HG03045 (cell line): ENCODE measurements at regions not wholly inside any gene's neighbourhood (a gene's known extent, or its start where the extent isn't known, plus 50 kb on each side); places are given as distances from the start of the nearest gene placed in this dataset.

Experiments
- ATAC-seq: cut with Tn5 transposase; IDR thresholded peaks from one replicate; pipeline ENCODE4 v1.9.1; 2021; ENCODE audit warnings: mild to moderate bottlenecking, moderate library complexity; ENCODE audit not compliant: unreplicated experiment

DNA sequence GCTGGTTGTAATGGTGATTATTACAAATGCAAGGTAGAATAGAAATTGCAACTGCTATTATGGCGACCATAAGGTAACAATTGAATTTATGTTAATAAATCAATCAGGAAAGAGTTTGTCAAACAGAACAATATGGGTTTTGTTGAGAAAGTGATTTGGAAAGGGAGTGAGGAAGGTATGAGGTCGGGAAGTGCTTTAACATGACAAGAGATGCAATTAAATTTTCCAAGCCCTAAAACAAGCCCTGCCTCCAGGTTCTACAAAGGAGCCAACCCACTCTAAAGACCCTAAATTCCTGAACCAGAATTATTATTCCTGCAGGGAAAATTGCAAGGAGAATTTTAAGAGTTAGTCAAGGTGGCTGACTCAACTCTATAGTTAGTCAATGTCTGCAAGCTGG lies 363.7 kb downstream of the BMPER start:
- ATAC-seq = no peak

DNA sequence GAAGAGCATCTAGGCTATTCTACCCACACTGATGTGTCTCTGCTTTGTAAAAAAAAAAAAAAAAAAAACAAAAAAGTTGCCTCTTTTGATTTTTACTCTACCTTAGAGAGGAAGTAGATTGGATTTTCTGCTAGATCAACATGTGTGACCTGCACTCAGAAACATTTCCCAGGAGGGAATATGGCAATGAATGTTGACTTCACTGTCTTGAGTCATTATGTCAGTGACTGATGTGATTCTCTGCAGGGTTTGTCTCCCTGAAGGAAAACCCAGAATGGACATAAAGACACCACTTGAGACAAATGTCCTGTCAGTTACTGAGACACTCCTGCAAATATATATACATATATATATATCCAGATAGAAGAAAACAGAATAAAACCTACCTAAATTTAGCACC lies 370.3 kb downstream of the BMPER start:
- ATAC-seq = no peak

DNA sequence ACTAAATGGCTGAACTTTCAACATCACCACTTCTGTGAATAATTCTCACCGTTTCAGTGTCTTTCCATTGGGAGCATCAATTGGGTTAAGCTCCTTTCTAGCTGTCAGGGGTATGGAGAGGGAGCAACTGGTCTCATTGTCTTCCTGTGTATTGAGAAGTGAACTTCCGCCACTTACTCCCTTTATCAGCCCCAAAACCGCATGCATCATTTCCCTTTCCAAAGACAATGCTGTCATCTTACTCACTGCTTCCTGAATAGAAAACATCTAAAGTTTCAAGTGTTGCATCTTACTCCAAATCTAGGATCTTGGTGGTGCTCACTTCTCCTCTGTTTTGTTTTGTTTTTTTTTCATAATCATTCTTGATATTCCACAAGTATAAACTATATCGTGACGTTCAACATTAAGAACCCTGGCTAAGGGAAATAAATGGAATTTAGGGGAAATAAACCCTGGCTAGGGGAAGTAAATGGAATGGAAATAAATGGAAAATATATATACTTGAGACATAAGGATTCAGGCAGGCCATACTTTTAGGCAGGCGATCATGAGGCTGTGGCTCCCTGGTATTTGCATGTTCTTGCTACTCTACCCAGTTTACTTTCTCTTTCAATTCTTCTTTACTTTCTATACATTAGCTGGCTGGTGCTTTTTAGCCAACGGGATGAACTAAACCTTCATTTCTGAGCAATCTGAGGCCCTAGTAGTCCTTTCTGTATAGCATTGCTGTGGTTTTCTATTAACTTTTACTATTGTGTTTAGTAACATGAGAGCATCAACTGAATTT lies 371.9 kb downstream of the BMPER start:
- no peak for ATAC-seq

DNA sequence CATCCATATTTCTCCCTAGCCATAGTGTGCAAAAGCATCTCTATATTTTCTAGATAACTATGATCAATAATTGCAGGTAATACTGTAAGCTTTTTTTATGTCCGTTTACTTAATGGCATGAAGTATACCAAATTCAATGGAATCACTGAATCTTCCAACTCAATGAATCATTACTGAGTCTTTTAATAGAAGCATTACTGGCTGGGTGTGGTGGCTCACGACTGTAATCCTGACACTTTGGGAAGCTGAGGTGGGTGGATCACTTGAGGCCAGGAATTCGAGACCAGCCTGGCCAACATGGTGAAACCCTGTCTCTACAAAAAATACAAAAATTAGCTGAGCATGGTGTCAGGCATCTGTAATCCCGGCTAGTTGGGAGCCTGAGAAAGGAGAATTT lies 372.5 kb downstream of the BMPER start:
- no peak for ATAC-seq

DNA sequence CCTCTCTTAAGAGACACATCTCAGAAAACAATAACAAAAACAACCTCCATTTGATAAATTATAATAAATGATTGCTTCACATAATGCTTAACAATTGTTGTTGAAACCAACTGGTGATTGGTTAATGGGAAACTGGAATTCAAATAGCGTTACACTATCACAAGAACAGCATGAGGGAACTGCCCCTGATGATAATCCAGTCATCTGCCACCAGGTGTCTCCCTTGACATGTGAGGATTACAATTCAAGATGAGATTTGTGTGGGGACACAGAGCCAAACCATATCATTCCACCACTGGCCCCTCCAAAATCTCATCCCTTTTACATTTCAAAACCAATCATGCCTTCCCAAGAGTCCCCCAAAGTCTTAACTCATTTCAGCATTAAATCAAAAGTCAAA lies 375.9 kb downstream of the BMPER start:
- ATAC-seq = no peak

DNA sequence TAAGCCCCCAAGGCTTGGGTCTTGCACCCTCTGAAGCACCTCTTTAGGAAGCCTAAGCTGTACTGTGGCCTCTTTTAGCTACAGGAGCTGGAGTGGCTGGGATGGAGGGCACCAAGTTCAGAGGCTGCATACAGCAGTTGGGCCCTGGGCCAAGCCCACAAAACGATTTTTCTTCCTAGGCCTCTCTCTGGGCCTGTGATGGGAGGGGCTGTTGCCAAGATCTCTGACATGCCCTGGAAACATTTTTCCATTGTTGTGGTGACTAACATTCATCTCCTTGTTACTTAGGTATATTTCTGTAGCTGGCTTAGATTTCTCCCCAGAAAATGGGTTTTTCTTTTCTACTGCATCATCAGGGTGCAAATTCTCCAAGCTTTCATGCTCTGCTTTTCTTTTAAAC lies 375.7 kb upstream of the NPSR1 start:
- ATAC-seq = no peak

DNA sequence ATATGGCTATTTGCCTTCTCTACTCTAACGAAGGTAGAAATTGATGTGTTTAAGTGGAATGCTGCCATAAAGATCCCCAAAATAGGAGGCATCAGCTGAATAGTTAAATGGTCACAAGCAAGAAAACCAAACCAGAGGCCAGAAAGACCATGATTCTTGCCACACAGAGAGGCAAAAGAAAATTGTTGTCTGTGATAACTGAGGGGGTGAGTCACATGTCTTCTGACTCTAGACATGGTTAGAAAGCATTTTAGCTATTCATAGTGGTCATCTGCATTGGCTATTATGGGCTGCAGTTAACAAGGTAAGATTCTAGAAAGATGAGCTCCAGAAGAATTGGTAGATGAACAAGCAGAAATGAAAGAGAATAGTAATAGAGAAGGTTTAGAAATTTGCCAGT lies 361.4 kb upstream of the NPSR1 start:
- ATAC-seq = no peak

DNA sequence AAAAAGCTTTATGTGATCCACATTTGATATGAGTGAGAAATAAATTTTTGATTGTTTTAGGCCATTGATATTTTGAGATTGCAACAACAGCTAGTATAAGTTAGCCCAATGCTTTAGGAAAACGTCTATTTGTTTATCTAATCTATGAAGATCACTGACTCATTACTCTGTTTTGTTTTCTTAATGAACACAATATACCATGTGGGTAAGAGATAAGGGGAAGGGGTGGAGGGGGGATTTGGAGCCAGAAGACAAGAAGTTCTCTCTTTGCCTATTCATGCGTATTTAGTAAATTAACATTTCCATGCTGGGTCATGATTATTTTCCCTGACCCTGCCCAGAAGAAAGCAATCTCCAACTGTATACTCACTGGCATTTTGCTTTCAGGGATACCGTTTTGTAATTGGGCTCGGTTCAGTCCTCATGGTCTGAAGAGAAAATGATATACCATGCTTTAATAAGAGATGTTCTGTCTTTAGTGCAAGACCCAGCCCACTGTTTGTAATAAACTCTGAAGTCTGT lies 359.5 kb upstream of the NPSR1 start:
- ATAC-seq = no peak

DNA sequence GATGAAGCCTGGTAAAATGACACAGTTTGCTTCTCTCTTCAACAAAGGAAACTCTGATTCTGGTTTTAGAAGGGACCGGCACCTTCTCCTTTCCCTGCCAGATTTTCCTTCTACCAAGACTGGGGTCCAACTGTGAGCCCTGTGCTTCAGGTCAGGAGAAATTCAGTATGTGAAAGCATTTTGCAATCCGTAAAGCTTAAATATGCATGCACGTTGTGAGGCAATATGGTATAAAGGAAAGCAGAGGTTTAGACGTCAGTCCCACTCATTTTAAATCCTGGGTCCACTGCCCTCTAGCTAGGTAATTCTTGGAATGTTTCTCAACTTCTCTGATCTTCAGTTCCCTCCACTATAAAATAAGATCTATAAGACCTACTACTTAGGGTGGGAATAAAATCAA lies 359.0 kb upstream of the NPSR1 start:
- ATAC-seq = no peak

DNA sequence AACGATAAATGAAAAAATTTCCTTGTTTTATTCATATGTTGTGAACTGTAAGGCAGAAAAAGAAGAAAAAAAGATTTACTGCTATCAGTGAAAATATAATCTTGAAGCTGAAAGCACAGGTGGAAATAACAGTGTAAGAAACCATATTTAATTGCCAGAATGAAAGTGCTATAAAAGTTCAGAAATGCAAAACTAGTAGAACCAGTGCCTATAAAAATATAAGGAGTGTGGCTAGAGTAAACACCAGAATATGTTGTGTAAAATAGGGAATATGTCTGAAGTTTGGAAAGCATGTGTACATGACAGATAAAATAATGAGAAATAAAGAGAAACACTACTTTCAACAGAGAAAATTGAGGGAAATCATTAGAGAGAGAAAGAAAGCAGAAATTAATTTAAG lies 350.5 kb upstream of the NPSR1 start:
- ATAC-seq = no peak

DNA sequence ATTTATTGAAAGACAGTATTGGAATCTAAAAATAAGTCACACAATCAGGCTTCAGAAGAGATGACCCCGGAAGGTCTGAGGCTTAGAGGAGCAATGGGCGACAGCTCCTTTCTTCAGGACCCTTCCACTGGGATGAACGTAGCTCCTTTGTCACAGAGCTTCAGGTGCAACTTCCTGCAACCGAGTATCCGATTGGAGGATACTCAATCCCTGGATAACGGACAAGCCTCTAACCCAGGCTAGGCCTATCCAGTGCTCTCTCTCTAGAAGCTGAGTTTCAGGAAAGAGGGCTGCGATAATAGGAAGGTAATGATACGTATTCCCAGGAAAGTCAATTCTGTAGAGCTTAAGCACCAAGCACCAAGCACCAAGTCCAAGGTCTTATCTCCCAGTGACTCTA lies 349.4 kb upstream of the NPSR1 start:
- no peak for ATAC-seq

DNA sequence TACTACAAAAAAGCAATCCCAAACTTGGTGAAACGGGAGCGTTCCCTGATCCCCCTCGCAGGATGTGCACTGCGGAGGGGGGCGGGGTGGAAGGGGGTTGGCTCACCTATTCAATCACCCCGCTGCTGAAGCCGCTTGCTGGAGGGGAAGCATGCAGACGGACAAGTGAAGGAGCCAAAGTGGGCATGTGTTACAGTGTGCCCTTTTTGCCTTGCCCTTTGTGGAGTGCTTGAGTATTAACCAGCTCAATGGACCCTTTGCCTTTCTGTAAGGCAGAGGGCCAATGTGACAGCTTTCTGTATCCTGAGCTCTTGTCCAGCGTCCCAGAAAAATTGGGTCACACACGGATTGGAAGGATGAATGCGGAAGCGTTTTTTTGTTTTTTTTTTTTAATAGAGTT lies 348.9 kb upstream of the NPSR1 start:
- ATAC-seq = no peak

DNA sequence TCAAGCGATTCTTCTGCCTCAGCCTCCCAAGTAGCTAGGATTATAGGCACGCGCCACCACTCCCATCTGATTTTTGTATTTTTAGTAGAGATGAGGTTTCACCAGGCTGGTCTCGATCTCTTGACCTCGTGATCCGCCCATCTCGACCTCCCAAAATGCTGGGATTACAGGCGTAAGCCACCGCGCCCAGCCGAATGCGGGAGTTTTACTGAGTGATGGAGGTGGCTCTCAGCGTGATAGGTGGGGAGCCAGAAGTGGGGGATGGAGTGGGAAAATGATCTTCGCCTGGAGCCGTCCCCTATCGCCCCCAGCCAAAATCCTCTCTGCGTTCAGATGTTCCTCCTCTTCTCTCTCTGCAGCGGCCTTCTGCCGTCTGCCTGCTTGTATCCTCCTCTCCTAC lies 348.4 kb upstream of the NPSR1 start:
- ATAC-seq = no peak

DNA sequence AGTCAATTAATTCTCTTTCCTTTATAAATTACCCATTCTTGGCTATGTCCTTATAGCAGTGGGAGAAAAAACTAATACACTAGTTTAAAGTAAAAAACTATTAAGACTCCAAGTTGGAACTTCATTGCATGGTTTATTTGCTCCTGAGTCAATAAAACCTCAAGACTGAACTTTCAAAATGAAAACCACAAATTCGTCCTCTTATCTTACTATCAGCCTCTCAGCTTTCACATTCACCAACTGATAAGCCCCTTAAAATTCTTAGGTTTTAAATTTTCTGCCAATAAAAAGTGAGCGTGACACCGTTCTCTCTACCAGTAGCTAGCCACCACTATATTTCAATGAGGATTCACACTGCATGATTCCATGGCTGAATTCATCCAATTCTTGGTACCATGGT lies 346.4 kb upstream of the NPSR1 start:
- no peak for ATAC-seq

DNA sequence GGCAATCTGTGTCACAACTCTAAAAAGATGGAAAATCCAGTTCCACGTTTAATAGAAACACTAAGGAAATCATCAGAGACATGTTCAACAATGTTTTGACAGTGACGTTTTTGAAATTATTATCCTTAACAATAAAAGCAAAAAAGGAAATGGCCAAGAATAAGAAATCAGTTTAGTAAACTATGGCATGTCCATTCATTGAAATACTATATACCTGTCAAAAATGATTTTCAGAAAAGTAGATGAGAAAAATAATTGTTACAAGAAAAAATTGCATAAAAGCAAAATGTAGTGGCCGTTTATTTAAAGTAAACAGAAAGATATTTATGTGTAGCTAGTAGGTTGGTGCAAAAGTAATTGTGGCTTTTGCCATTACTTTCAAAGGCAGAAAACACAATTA lies 345.4 kb upstream of the NPSR1 start:
- no peak for ATAC-seq

DNA sequence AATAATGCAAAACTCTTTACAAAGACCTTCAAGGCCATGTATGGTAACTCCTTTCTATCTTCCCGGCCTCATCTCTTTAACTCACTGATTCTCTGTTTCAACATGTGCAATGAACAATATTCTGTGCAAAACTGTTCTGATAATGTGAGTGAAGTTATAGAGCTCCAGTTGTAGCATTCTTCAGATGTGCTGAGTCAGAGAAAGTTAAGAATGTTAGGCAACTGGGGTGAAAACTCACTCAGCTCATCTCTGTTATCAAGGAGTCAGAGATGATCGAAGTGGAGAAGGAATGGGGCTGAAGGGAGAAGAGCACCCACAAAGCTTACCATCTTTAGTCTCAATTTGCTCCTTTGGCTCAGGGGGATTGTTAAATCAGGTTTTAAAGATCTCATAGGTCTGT lies 344.7 kb upstream of the NPSR1 start:
- no peak for ATAC-seq

DNA sequence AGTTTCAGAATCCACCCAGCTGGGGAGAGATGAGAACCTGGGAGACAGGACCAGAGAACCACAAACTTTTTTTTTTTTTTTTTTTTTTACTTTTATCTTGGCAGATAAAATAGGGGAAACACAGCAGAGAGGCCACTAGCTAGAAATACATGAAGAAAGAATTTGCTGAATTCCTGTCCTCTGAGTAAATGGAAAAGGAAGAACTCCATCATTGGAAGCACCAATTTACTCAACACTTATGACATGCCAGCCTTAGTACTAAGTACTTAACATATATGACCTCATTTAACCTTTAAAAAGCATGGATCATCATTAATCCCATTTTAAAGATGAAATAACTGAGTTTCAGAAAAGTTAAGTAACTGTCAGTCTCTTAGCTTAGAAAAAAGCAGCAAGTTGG lies 343.0 kb upstream of the NPSR1 start:
- ATAC-seq = no peak

DNA sequence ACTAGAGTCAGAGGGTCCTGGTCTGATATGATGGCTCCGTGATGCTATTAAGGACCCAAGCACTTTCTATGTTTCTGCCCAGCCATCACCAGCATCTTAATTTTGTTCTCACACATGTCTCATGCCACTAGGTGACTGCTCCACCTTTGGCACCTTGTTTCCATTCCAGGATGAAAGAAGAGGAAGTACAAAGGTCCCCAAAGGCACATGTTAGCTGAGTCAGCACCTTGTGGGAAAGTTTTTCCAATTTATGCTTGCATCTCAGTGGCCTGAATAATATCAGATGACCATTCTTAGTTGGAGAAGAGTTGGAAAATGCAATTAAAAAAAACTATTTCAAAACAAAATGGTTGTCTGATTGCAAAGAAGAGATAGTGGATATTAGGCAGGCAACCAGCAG lies 341.0 kb upstream of the NPSR1 start:
- ATAC-seq = no peak

DNA sequence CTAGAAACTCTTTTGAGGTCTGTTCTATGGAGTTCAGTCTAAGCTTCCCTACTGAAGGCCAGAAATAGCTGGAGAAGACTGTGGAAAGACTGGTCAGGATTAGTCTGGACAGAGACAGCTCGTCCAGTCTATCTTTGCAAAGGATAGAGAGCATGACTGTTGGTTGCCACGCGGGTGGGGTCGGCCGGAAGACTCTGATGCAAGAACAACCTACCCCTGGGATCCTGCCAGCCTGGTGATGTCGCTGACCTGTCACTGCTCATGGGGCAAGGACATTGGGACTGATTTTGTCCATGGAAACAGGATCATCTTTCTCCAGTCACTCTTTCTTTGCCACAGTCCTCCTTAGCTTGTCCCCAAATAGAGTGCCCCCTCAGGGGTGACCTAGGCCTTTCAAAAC lies 337.6 kb upstream of the NPSR1 start:
- ATAC-seq = no peak

DNA sequence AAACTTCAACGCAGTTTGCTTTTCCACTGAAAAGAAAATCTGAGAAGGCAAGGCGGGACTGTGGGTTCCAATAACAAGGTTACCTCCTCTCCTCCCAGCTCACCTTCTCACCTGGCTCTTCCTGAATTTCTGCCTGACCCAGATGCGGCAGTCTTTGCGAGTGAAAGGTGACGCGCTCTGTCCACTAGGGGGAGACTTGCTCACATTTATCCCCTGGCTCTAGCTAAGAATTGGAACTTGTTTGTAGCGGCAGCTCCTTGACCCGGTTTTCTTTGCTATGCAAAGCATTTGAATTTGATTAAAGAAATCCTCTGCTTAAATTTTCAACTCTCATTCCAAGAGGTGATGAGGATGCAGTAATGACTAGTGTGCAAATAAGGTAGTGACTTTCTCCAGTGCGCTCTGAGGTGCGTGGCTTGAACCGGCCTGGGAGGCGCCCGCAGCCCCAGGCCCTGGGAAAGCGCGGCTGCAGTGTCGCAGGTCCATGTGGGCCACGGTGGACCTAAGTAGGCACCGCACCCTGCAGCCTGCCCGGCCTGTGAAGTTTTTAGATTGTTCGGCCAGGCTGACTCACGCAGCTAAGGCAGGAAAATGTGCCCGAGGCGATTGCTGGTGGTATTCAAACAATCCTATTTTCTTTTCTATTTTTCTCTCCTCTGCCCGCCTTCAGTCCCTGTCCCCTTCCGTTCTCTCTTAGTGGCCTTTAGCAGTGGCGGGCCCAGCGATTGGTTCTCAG lies 336.9 kb upstream of the NPSR1 start:
- ATAC-seq = peak; percentile 86

DNA sequence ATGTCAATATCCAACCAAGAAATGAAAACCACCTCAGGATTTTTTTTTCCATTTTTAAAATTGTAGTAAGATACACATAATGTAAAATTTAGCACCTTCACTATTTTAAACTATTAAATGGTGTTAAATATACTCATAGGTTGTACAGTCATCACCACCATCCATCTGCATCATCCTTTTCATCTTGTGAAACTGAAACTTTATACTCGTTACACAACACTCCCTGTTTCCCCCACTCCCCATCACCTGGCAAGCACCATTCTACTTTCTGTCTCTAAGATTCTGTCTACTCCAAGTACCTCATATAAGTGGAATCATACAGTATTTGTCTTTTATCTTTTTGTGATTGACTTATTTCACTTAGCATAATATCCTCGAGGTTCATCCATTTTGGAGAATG lies 335.2 kb upstream of the NPSR1 start:
- no peak for ATAC-seq

DNA sequence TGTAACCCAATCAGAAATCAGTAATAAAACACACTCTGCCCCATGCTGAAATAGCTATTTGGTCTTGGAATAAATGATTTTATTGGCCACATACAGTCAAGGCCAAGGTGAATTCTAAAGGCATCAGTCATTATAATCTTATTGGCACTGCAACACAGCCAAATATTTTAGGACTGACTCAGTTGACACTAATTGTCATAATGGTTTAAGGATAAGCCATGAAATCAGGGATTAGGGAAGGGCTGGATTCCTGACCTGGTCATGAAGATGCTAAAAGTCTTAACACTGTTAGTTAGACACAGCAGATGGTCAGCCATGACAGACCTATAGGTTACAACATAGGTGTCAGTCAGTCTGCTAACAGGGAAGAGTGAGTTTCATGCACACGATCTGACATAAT lies 330.3 kb upstream of the NPSR1 start:
- ATAC-seq = no peak
